ENCODE measurements at regions not wholly inside any gene's neighbourhood (a gene's known extent, or its start where the extent isn't known, plus 50 kb on each side); places are given as distances from the start of the nearest gene placed in this dataset.
"Not testable (repeated sequence)": the region's sequence is repeated elsewhere in the genome, so short reads cannot be mapped to it uniquely, and the experiment has no call there.

- no peak for DNase-seq (ENCODE audit: low read depth in 4 of 4, low spot score in 1 of 4)
Observed at GRCh38 chr20:17873410-17874270, 95.0 kb downstream of the SNX5 start.

- DNase-seq (ENCODE audit: low read depth in 4 of 4, low spot score in 1 of 4): no peak
Observed at GRCh38 chr20:17872959-17873358, 95.6 kb downstream of the SNX5 start.

GRCh38 chr20:17872434-17872833, 96.2 kb downstream of the SNX5 start:
- DNase-seq (ENCODE audit: low read depth in 4 of 4, low spot score in 1 of 4): no peak

GRCh38 chr20:17871886-17872285, 96.7 kb downstream of the SNX5 start:
- no peak for DNase-seq (ENCODE audit: low read depth in 4 of 4, low spot score in 1 of 4)

- no peak for DNase-seq (ENCODE audit: low read depth in 4 of 4, low spot score in 1 of 4)
Observed at GRCh38 chr20:17871181-17871580, 97.4 kb downstream of the SNX5 start.

- no peak for DNase-seq (ENCODE audit: low read depth in 4 of 4, low spot score in 1 of 4)
Observed at GRCh38 chr20:17870086-17870740, 98.4 kb downstream of the SNX5 start.

GRCh38 chr20:17869295-17869994, 99.1 kb downstream of the SNX5 start:
- no peak for DNase-seq (ENCODE audit: low read depth in 4 of 4, low spot score in 1 of 4)

GRCh38 chr20:17868700-17869231, 99.8 kb downstream of the SNX5 start:
- no peak for DNase-seq (ENCODE audit: low read depth in 4 of 4, low spot score in 1 of 4)

- no peak for DNase-seq (ENCODE audit: low read depth in 4 of 4, low spot score in 1 of 4)
Observed at GRCh38 chr20:17868151-17868550, 100.4 kb downstream of the SNX5 start.

GRCh38 chr20:17867131-17867925, 101.3 kb downstream of the SNX5 start:
- DNase-seq (ENCODE audit: low read depth in 4 of 4, low spot score in 1 of 4): no peak

GRCh38 chr20:17866234-17867001, 102.2 kb downstream of the SNX5 start:
- DNase-seq (ENCODE audit: low read depth in 4 of 4, low spot score in 1 of 4): no peak

- DNase-seq (ENCODE audit: low read depth in 4 of 4, low spot score in 1 of 4): no peak
Observed at GRCh38 chr20:17863577-17864292, 104.9 kb downstream of the SNX5 start.

GRCh38 chr20:17863209-17863576, 105.4 kb downstream of the SNX5 start:
- no peak for DNase-seq (ENCODE audit: low read depth in 4 of 4, low spot score in 1 of 4)

GRCh38 chr20:17862171-17862570, 106.4 kb downstream of the SNX5 start:
- DNase-seq (ENCODE audit: low read depth in 4 of 4, low spot score in 1 of 4): no peak

- not testable (repeated sequence) for DNase-seq (ENCODE audit: low read depth in 4 of 4, low spot score in 1 of 4)
Observed at GRCh38 chr20:17861620-17862019, 107.0 kb downstream of the SNX5 start.

- no peak for DNase-seq (ENCODE audit: low read depth in 4 of 4, low spot score in 1 of 4)
Observed at GRCh38 chr20:17860301-17861197, 108.0 kb downstream of the SNX5 start.

GRCh38 chr20:17859616-17860232, 108.9 kb downstream of the SNX5 start:
- DNase-seq (ENCODE audit: low read depth in 4 of 4, low spot score in 1 of 4): no peak

- DNase-seq (ENCODE audit: low read depth in 4 of 4, low spot score in 1 of 4): no peak
Observed at GRCh38 chr20:17859002-17859615, 109.5 kb downstream of the SNX5 start.

Data from stimulated activated CD4-positive, alpha-beta T cell treated with anti-CD3 and anti-CD28 coated beads, Interleukin-1b, Interleukin-23, amount 100 ng/mL, for 24 hours (primary cell).